GM12892 (cell line): ENCODE measurements at regions not wholly inside any gene's neighbourhood (a gene's known extent, or its start where the extent isn't known, plus 50 kb on each side); places are given as distances from the start of the nearest gene placed in this dataset.

Source experiments
- DNase-seq: peaks from one replicate; pipeline ENCODE4 v3.0.0; 2011; ENCODE audit not compliant: insufficient read length
- FAIRE-seq: peaks from 2 replicates; lab custom pipeline; 2011; peaks lifted over from hg19 to GRCh38; lab: Jason Lieb, UNC
- POLR2A ChIP-seq: IDR thresholded peaks from 2 replicates; pipeline ENCODE4 v1.6.1; 2011; ENCODE audit warnings: low read depth, low read length, control low read depth
- POLR2AphosphoS5 ChIP-seq: IDR thresholded peaks from 2 replicates; pipeline ENCODE4 v1.6.1; 2011; ENCODE audit warnings: low read depth, low read length, control low read depth
- TAF1 ChIP-seq: IDR thresholded peaks from 2 replicates; pipeline ENCODE4 v1.6.1; 2011; ENCODE audit warnings: low read depth, mild to moderate bottlenecking, control low read depth, low read length, borderline replicate concordance

GRCh38 chr3:113070681-113071113 lies 79.9 kb downstream of the GTPBP8 start:
- no peak for TF ChIP-seq POLR2A
- TF ChIP-seq POLR2AphosphoS5 = no peak
- TF ChIP-seq TAF1 = no peak
- DNase-seq (no peak), FAIRE-seq (peak; percentile 83)

- TF ChIP-seq POLR2AphosphoS5 (no peak), TAF1 (no peak), POLR2A (no peak)
- FAIRE-seq (no peak), DNase-seq (no peak)
Measured at GRCh38 chr3:113075588-113075987, 84.8 kb downstream of the GTPBP8 start.

GRCh38 chr3:113079218-113079961 lies 88.6 kb downstream of the GTPBP8 start:
- no peak for TF ChIP-seq POLR2AphosphoS5
- TF ChIP-seq POLR2A = no peak
- TF ChIP-seq TAF1 = no peak
- DNase-seq (no peak), FAIRE-seq (peak; percentile 44)

GRCh38 chr3:113084777-113085176 lies 94.0 kb downstream of the GTPBP8 start:
- TF ChIP-seq TAF1 (no peak), POLR2A (no peak), POLR2AphosphoS5 (no peak)
- no peak for DNase-seq

GRCh38 chr3:113086560-113087461 lies 96.0 kb downstream of the GTPBP8 start:
- FAIRE-seq (peak; percentile 27), DNase-seq (no peak)
- no peak for TF ChIP-seq TAF1
- TF ChIP-seq POLR2AphosphoS5 = no peak
- no peak for TF ChIP-seq POLR2A

More at GRCh38 chr3:113084777-113085176, 94.0 kb downstream of the GTPBP8 start:
- no peak for FAIRE-seq

- TF ChIP-seq TAF1 (no peak), POLR2A (no peak), POLR2AphosphoS5 (no peak)
- no peak for DNase-seq
- FAIRE-seq = no peak
Measured at GRCh38 chr3:113088616-113089015, 97.8 kb downstream of the GTPBP8 start.

GRCh38 chr3:113091417-113091816 lies 100.6 kb downstream of the GTPBP8 start:
- DNase-seq = no peak
- FAIRE-seq = no peak
- no peak for TF ChIP-seq POLR2AphosphoS5
- TF ChIP-seq POLR2A = no peak
- no peak for TF ChIP-seq TAF1

- no peak for TF ChIP-seq TAF1
- no peak for TF ChIP-seq POLR2AphosphoS5
- TF ChIP-seq POLR2A = no peak
- no peak for DNase-seq
- no peak for FAIRE-seq
Measured at GRCh38 chr3:113092746-113093145, 102.0 kb downstream of the GTPBP8 start.

GRCh38 chr3:113094337-113095221 lies 103.8 kb downstream of the GTPBP8 start:
- no peak for DNase-seq
- TF ChIP-seq POLR2A (no peak), TAF1 (no peak), POLR2AphosphoS5 (no peak)
- no peak for FAIRE-seq

GRCh38 chr3:113096188-113096892 lies 105.6 kb downstream of the GTPBP8 start:
- TF ChIP-seq TAF1 (no peak), POLR2A (no peak), POLR2AphosphoS5 (no peak)
- FAIRE-seq (no peak), DNase-seq (no peak)

- FAIRE-seq = no peak
- DNase-seq = no peak
- TF ChIP-seq TAF1 = no peak
- TF ChIP-seq POLR2A = no peak
- no peak for TF ChIP-seq POLR2AphosphoS5
Measured at GRCh38 chr3:113097960-113098447, 107.2 kb downstream of the GTPBP8 start.
